HG03280 (cell line): ENCODE measurements at regions not wholly inside any gene's neighbourhood (a gene's known extent, or its start where the extent isn't known, plus 50 kb on each side); places are given as distances from the start of the nearest gene placed in this dataset.
"Not testable (repeated sequence)": the region's sequence is repeated elsewhere in the genome, so short reads cannot be mapped to it uniquely, and the experiment has no call there.

Experiments
- ATAC-seq: cut with Tn5 transposase; IDR thresholded peaks from one replicate; pipeline ENCODE4 v1.9.1; 2021; ENCODE audit warnings: mild to moderate bottlenecking, moderate library complexity; ENCODE audit not compliant: unreplicated experiment

DNA sequence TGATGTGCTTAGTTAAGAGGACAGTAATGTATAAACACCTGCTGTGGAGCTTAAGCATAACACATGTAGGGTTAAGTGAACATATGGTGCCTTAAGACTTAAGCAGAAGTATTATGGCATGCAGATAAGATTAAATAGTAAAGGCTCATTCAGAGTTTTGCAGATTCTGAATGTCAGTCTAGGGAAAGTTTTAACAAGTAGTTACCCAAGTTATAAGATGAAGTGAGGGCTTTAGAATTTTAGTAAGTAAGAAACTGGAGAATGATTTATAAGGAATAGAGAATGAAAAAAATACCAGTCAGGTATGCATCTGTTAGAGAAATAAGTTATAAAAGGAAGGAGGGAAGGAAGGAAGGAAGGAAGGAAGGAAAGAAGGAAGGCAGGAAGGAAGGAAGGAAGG lies 902.1 kb downstream of the TRAM1L1 start:
- ATAC-seq: no peak

DNA sequence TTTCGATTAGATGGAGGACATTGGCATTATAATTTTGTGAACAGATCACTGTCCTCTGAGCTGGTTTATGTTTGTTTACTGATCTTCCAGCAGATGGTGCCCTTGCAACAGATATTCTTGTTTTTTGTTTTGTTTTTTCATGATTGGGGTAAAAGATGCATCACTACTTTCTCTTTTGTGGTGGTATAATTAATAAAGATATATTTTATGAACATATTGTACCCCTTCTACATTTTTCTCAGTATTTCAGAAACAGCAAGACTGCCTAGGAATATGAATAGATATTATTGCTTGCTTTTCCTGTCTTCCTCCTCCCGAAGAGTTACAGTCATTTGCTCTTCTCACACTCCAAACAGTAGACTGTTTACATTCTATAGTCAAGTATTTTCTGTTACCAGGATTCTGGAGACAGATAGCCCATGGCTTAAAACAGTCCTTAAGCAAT lies 905.2 kb downstream of the TRAM1L1 start:
- no peak for ATAC-seq

GRCh38 chr4:116151371-116151770 lies 934.0 kb downstream of the TRAM1L1 start:
- not testable (repeated sequence) for ATAC-seq

- ATAC-seq: no peak
These were observed 935.2 kb downstream of the TRAM1L1 start for GRCh38 chr4:116150152-116150551.

- no peak for ATAC-seq
These were observed 942.2 kb downstream of the TRAM1L1 start for GRCh38 chr4:116143198-116143597.

DNA sequence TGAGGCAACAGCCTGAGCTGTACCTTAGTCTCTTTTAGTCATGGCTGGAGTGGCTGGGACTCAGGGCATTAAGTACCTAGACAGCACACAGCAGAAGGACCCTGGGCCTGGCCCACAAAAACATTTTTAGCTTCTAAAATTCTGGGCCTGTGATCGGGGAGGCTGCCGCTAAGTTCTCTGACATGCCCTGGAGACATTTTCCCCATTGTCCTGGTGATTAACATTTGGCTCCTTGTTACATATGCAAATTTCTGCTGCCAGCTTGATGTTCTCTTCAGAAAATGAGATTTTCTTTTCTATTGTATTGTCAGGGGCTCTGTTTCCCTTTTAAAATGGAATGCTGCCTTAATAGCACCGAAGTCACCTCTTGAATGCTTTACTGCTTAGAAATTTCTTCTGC lies 952.4 kb downstream of the TRAM1L1 start:
- no peak for ATAC-seq

GRCh38 chr4:116126794-116127193 lies 958.6 kb downstream of the TRAM1L1 start:
- ATAC-seq: no peak

- ATAC-seq: no peak
These were observed 963.3 kb downstream of the TRAM1L1 start for GRCh38 chr4:116122124-116122523.

GRCh38 chr4:116118221-116118620 lies 967.2 kb downstream of the TRAM1L1 start:
- ATAC-seq: no peak

GRCh38 chr4:116112861-116113260 lies 972.5 kb downstream of the TRAM1L1 start:
- not testable (repeated sequence) for ATAC-seq

DNA sequence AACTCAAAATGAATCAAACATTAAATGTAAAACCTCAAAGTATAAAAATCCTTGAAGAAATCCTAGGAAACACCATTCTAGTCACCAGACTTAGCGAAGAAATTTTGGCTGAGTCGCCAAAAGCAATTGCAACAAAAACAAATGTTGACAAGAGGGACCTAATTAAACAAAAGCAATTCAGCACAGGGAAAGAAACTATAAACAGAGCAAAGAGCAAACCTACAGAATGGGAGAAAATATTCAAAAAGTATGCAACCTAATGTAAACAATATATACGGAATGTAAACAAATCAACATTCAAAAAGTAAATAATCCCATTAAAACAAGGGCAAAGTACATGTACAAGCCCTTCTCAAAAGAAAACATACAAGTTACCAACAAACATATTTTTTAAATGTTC lies 974.7 kb downstream of the TRAM1L1 start:
- no peak for ATAC-seq

- no peak for ATAC-seq
These were observed 976.8 kb downstream of the TRAM1L1 start for GRCh38 chr4:116108606-116109005.

DNA sequence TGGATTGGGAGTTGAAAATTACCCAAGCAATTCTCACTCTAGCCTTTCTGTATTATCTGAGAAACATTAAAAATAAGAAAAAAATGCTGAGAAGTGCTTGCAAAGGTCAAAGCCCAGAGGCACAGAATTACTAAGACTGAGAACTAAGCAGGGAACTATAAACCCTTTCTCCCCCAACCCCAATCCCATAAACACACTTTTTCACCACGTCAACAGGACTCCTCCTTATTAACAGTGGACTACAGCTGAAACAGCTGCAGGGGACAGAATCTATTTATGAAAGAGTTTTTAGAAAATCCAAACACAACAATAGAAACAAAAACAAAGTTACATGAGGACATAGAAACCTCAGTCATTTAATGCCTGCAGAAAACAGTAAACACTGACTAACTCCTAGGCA lies 984.1 kb downstream of the TRAM1L1 start:
- ATAC-seq: no peak

DNA sequence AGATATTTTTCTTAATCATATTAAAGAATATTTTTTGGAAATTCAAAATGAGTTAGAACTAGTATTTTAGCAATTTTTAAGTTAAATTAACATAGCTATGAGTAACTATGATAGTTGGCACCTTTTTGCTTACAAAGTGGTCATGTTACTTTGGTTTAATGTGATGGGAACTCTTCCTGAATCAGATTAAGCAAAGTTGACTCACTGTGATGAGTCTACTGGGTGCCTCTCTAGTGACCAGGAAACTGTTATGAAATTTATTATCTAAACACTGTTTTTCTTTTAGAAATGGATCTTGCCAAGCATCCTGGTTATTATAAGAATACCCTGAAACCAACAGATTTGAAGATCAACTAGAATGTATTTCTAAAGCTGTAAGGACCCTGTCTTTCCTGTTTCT lies 985.8 kb downstream of the TRAM1L1 start:
- no peak for ATAC-seq

DNA sequence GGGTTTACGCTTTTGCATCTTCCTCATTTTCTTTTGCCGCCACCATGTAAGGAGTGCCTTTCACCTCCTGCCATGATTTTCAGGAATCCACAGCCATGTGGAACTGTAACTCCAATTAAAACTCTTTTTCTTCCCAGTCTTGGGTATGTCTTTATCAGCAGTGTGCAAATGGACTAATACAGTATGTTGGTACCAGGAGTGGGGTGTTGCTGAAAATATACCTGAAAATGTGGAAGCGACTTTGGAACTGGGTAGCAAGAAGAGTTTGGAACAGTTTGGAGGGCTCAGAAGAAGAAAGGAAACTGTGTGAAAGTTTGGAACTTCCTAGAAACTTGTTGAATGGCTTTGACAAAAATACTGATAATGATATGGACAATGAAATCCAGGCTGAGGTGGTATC lies 983.9 kb upstream of the NDST4 start:
- not testable (repeated sequence) for ATAC-seq

DNA sequence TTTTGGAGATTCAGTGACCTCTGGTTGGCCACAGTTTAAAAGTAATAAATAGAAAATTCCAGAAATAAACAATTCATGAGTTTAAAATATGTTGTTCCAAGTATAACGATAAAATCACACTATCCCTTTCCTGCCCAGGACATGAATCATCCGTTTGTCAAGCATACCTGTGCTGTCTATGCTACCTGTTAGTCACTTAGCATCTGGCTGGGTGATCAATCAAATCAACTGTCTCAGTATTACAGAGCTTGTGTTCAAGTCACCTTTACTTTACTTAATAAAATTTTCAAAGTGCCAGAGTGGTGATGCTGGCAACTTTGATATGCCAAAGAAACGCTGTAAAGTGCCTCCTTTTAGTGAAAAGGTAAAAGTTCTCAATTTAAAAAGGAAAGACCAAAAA lies 979.5 kb upstream of the NDST4 start:
- no peak for ATAC-seq

GRCh38 chr4:116088771-116089170 lies 975.4 kb upstream of the NDST4 start:
- no peak for ATAC-seq

DNA sequence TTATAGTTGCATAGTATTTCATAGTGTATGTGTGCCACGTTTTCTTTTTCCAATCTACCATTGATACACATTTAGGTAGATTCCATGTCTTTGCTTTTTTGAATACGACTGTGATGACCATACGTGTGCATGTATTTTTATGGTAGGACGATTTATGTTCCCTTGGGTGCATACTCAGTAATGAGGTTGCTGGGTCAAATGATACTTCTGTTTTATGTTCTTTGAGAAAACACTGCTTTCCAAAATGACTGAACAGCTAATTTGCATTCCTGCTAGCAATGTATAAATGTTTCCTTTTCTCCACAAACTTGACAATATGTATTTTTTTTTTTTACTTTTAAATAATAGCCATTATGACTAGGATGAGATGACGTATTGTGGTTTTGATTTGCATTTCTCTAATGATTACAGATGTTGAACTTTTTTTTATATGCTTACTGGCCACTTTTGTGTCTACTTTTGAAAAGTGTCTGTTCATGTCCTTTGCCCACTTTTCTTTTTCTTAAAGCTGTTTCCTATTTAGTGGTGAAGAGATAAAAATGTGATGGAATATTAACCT lies 969.5 kb upstream of the NDST4 start:
- ATAC-seq: no peak

- ATAC-seq: no peak
These were observed 959.6 kb upstream of the NDST4 start for GRCh38 chr4:116073051-116073450.

- ATAC-seq: no peak
These were observed 956.9 kb upstream of the NDST4 start for GRCh38 chr4:116070283-116070682.

DNA sequence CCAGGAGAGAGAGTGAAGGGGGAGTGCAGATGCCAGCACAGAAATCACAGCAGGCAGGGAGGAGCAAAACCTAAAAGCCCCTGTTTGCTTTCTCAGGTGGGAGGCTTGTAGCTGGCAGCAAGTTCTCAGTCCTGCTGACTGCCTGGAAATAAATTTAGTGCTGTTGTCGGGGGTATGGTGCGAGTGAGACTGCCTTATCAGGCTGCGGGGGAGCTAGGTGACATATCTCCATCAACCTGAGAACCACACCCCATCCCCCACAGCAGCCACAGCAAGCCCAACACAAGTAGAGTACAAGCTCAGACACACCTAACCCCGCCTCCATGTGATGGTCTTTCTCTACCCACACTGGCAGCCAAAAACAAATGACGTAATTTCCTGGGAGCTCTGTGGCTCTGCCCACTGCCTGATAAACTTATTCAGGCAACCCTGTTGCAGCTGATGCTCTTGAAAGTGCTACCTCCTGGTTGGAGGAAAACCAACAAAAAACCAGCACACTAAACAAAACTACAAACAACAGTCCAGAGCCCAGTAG lies 953.4 kb upstream of the NDST4 start:
- no peak for ATAC-seq

DNA sequence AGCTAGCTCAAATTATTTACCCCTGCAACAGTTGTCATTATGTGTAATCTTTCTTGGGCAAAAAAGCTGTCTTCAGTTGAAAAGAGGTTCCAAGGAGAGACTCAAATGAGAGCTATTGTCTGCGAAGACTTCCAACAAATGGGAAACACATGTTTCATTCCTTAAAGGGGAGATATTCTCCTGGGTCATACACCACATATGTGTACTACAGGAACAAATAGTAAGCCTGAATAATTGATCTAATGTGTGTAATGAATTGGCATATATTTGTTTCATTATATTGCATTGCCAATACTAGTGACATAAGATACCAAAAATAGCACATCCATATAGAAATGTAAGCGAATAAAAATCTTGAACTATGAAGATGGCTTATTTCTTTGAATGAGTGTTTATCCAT lies 950.9 kb upstream of the NDST4 start:
- ATAC-seq: no peak

GRCh38 chr4:116059361-116059760 lies 945.9 kb upstream of the NDST4 start:
- no peak for ATAC-seq
